MM.1S (cell line): ENCODE measurements at regions not wholly inside any gene's neighbourhood (a gene's known extent, or its start where the extent isn't known, plus 50 kb on each side); places are given as distances from the start of the nearest gene placed in this dataset.
"Not testable (repeated sequence)": the region's sequence is repeated elsewhere in the genome, so short reads cannot be mapped to it uniquely, and the experiment has no call there.

ENCODE experiments used
- CTCF ChIP-seq: fragments of 300-600 bp; sonication (generic); IDR thresholded peaks from 2 replicates; pipeline ENCODE4 v1.5.1; 2016; ENCODE audit warnings: antibody characterized with exemption, low read length, mixed read lengths
- EZH2 ChIP-seq: fragments of 300-600 bp; sonication (generic); optimal IDR thresholded peaks from 2 replicates; pipeline ENCODE3; 2017; ENCODE audit warnings: low read depth, mild to moderate bottlenecking, antibody characterized with exemption, low read length, mixed read lengths
- EZH2phosphoT487 ChIP-seq: fragments of 300-600 bp; sonication (generic); IDR thresholded peaks from 2 replicates; pipeline ENCODE4 v1.6.1; 2018; ENCODE audit warnings: antibody characterized with exemption, low read length

GRCh38 chr21:13892146-13892751, 282.7 kb downstream of the POTED start:
- not testable (repeated sequence) for TF ChIP-seq CTCF, EZH2, EZH2phosphoT487
